SJSA1 (cell line): ENCODE measurements at regions not wholly inside any gene's neighbourhood (a gene's known extent, or its start where the extent isn't known, plus 50 kb on each side); places are given as distances from the start of the nearest gene placed in this dataset.
"Not testable (repeated sequence)": the region's sequence is repeated elsewhere in the genome, so short reads cannot be mapped to it uniquely, and the experiment has no call there.

Experiments used
- DNase-seq, 2 experiments: peaks; one replicate each; pipeline ENCODE4 v3.0.0-alpha.2; 2015 to 2020; ENCODE audit warnings: low spot score in 2 of 2, low read depth in 1 of 2
- H3K27ac ChIP-seq: fragments of 250-450 bp; sonication (Bioruptor Pico); 2 replicates; pipeline ENCODE4 v1.5.1; 2020; ENCODE audit warnings: mild to moderate bottlenecking, moderate library complexity
- H3K27me3 ChIP-seq: fragments of 250-450 bp; sonication (Bioruptor Pico); replicated peaks from 2 replicates; pipeline ENCODE4 v1.5.1; 2020; ENCODE audit warnings: mild to moderate bottlenecking, moderate library complexity
- H3K36me3 ChIP-seq: fragments of 250-450 bp; sonication (Bioruptor Pico); 2 replicates; pipeline ENCODE4 v1.5.1; 2020; ENCODE audit warnings: mild to moderate bottlenecking
- H3K4me1 ChIP-seq: fragments of 250-450 bp; sonication (Bioruptor Pico); replicated peaks from 2 replicates; pipeline ENCODE4 v1.6.1; 2021; ENCODE audit warnings: mild to moderate bottlenecking
- H3K4me3 ChIP-seq: fragments of 250-450 bp; sonication (Bioruptor Pico); 2 replicates; pipeline ENCODE4 v1.5.1; 2020; ENCODE audit warnings: mild to moderate bottlenecking
- H3K9me3 ChIP-seq: fragments of 250-450 bp; sonication (Bioruptor Pico); replicated peaks from 2 replicates; pipeline ENCODE4 v1.5.1; 2020; ENCODE audit warnings: mild to moderate bottlenecking

GRCh38 chr1:95668165-95668564, 434.2 kb downstream of the RWDD3 start:
- no peak for DNase-seq
- Histone ChIP-seq H3K4me1 (no peaks in the 10 kb centered on the region), H3K4me3 (no peak overlapping the region), H3K36me3 (no peaks in the 10 kb centered on the region), H3K27me3 (no peaks in the 10 kb centered on the region), H3K9me3 (no peaks in the 10 kb centered on the region; the same call in 1 of the 2 replicates), H3K27ac (no peak overlapping the region)

DNA sequence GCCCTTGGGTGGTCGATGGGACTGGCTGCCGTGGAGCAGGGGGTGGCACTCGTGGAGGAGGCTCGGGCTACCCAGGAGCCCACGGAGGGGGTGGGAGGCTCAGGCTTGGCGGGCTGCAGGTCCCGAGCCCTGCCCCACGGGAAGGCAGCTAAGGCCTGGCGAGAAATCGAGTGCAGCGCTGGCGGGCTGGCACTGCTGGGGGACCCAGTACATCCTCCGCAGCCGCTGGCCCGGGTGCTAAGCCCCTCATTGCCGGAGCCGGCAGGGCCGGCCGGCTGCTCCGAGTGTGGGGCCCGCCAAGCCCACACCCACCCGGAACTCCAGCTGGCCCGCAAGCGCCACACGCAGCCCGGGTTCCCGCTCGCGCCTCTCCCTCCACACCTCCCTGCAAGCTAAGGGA, 435.6 kb downstream of the RWDD3 start:
- not testable (repeated sequence) for DNase-seq, H3K27ac ChIP-seq, H3K9me3 ChIP-seq, H3K4me3 ChIP-seq, H3K27me3 ChIP-seq, H3K36me3 ChIP-seq, H3K4me1 ChIP-seq

DNA sequence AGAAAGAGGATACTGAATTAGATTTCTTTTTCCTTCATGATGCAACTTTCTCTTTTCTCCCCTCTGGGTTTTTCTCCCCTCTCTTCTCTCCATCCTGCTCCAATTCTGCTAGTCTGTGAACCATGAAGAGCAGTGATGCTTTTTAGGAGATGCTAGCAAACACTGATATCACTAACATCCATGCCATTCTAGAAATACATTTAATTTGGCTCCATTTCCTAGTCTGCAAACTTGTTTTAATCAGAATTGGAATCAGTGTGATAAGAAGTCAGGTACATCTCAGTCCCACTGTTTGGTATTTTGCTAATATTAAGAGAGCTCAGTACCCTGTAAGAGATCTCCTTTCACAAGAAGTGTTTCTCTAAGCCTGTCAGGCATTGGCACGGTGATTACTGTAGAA, 437.1 kb downstream of the RWDD3 start:
- Histone ChIP-seq H3K27ac (no peak overlapping the region), H3K27me3 (no peaks in the 10 kb centered on the region), H3K36me3 (no peaks in the 10 kb centered on the region), H3K9me3 (no peaks in the 10 kb centered on the region), H3K4me3 (no peak overlapping the region), H3K4me1 (no peaks in the 10 kb centered on the region)
- DNase-seq, result no peak

- no peak for DNase-seq
- no peaks in the 10 kb centered on the region for H3K27me3 ChIP-seq
- H3K27ac ChIP-seq, result no peak overlapping the region
- no peak overlapping the region for H3K4me3 ChIP-seq
- H3K4me1 ChIP-seq, result no peaks in the 10 kb centered on the region
- H3K36me3 ChIP-seq, result no peaks in the 10 kb centered on the region
- no peaks in the 10 kb centered on the region for H3K9me3 ChIP-seq
These were observed 445.3 kb downstream of the RWDD3 start for GRCh38 chr1:95679262-95679661.

DNA sequence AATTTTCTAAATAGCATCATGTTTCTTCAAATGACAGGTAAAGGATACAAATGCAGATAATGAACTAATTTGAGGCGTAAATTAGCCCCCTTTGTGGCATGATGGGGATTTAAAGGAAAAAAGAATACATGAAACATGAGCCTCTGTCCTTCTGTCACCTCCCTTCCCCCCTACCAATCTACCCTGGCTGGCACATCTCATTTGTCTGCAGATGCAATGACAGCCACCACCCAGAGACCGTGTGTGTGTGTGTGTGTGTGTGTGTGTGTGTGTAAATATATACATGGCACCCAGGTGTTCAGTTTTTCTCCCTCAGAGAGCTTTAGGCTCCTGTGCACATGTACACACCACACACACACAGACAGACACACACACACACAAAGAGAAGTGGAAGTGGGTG, 451.1 kb downstream of the RWDD3 start:
- Histone ChIP-seq H3K4me3 (no peak overlapping the region), H3K9me3 (no peaks in the 10 kb centered on the region; the same call in 1 of the 2 replicates), H3K27me3 (no peaks in the 10 kb centered on the region), H3K27ac (no peak overlapping the region), H3K4me1 (no peaks in the 10 kb centered on the region), H3K36me3 (no peaks in the 10 kb centered on the region)
- no peak for DNase-seq

DNA sequence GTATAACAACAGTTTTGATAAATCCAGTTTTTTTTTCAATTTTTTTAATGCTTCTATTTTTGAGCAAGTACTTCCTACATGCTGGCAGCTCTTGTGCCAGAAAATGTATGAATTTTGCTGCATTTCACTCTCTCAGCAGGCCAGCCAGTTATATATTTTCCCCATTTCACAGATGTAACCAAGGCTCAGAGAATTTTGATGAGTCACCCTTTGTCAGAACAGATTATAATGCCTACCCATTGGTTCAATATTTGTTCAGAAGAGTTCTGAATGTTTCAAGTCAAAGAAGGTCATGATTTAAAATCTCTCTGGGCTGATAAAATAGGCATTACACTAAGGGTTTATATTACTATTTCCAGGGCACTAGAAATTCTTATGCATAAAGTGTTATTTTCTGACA, 452.2 kb downstream of the RWDD3 start:
- H3K27ac ChIP-seq, result no peak overlapping the region
- no peaks in the 10 kb centered on the region for H3K4me1 ChIP-seq
- no peaks in the 10 kb centered on the region for H3K27me3 ChIP-seq
- H3K36me3 ChIP-seq, result no peaks in the 10 kb centered on the region
- H3K4me3 ChIP-seq, result no peak overlapping the region
- no peak for DNase-seq
- no peaks in the 10 kb centered on the region; the same call in 1 of the 2 replicates for H3K9me3 ChIP-seq

DNA sequence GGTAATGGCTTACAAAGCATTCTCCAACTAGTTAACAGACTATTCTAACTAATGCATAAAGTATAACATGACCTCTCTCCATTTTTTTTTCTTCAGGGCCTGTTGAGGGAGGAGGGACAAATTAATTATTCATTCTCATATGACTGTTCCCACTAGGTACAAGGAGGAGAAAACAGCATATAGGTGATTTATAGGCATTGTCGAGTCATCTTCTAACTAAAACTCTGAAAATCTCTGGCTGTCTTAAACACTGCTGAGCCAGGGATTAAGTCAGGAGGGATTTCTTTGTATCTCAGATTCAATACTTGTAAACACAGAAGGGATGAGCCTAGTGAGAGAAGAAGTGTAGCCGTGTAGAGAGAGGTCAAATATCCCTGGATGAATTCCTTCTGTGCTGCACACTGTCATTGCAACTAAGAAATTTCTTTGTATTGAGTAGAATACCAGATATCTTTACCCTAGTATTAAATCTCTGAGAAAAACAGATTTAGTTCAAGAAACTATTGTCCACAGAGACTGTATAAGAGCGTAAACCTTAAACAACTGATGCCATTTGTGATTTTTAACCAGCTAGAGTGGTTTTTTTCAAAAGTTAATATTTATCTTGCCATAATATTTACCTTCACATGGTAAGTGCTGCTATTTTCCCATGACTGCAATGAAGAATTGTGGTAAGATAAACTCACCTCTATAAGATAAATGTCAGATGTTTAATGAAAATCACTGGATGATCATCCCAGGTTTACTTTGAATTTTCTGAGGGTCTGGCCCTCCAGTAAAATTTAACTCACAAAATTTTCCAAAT, 465.3 kb downstream of the RWDD3 start:
- Histone ChIP-seq H3K4me3 (no peak overlapping the region), H3K9me3 (no peaks in the 10 kb centered on the region; the same call in 1 of the 2 replicates), H3K36me3 (no peaks in the 10 kb centered on the region), H3K27me3 (0 out of 2 replicates have a peak, but pooled peaks cover 3% of the 10 kb centered on the region), H3K27ac (no peak overlapping the region), H3K4me1 (no peaks in the 10 kb centered on the region)
- no peak for DNase-seq

GRCh38 chr1:95701450-95702173, 467.6 kb downstream of the RWDD3 start:
- H3K36me3 ChIP-seq, result no peaks in the 10 kb centered on the region
- H3K4me1 ChIP-seq, result no peaks in the 10 kb centered on the region

DNA sequence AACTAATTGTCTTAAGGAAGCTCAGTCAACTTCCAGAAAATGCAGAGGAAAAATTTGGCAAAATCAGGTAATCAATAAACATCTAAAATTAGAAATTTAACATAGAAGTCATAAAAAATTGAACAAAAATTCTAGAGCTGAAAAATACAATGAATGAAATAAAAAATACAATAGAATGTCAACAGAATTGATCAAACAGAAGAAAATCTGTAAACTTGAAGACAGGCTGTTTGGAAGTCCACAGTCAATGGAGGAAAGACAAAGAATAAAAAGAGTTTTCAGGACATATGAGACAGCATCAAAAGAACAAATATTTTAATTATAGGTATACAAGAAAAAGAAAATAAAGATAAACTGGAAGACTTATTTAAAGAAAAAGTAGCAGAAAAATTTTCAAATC, 469.0 kb downstream of the RWDD3 start:
- Histone ChIP-seq H3K36me3 (no peaks in the 10 kb centered on the region), H3K27me3 (no peaks in the 10 kb centered on the region), H3K9me3 (no peaks in the 10 kb centered on the region; the same call in 1 of the 2 replicates), H3K27ac (no peak overlapping the region), H3K4me1 (no peaks in the 10 kb centered on the region), H3K4me3 (no peak overlapping the region)
- DNase-seq, result no peak

More at GRCh38 chr1:95701450-95702173, 467.6 kb downstream of the RWDD3 start:
- Histone ChIP-seq H3K27ac (no peak overlapping the region), H3K4me3 (no peak overlapping the region), H3K27me3 (0 out of 2 replicates have a peak, but pooled peaks cover 3% of the 10 kb centered on the region), H3K9me3 (no peaks in the 10 kb centered on the region; the same call in 1 of the 2 replicates)
- DNase-seq, result no peak

DNA sequence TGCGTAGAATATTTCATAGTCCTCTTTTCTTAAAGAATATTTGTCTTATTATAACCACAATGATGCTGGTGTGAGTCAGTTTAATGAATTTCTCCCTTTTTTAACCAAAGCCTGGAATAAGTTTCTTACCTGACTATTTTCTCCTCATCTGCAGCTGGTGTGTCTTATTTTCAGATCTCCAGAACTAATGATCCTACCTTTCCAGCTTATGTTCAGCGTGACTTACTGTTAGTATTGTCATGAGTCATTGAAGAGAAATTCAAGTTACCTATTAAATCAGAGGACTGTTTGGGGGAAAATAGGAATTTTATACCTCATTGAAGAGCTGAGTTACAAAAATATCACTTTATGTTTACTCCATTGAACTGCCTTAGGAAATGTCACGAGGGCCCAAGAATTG, 482.1 kb downstream of the RWDD3 start:
- Histone ChIP-seq H3K4me3 (no peak overlapping the region), H3K27me3 (no peaks in the 10 kb centered on the region), H3K36me3 (no peaks in the 10 kb centered on the region), H3K4me1 (no peaks in the 10 kb centered on the region), H3K9me3 (no peaks in the 10 kb centered on the region; the same call in 1 of the 2 replicates), H3K27ac (no peak overlapping the region)
- no peak for DNase-seq

GRCh38 chr1:95716550-95716949, 482.5 kb downstream of the RWDD3 start:
- no peak overlapping the region for H3K27ac ChIP-seq
- no peaks in the 10 kb centered on the region for H3K36me3 ChIP-seq
- no peak overlapping the region for H3K4me3 ChIP-seq
- no peaks in the 10 kb centered on the region; the same call in 1 of the 2 replicates for H3K9me3 ChIP-seq
- no peak for DNase-seq
- H3K27me3 ChIP-seq, result no peaks in the 10 kb centered on the region
- H3K4me1 ChIP-seq, result no peaks in the 10 kb centered on the region

GRCh38 chr1:95723346-95723745, 489.3 kb downstream of the RWDD3 start:
- Histone ChIP-seq H3K4me3 (no peak overlapping the region), H3K4me1 (no peaks in the 10 kb centered on the region), H3K27me3 (no peaks in the 10 kb centered on the region), H3K27ac (no peak overlapping the region), H3K9me3 (no peaks in the 10 kb centered on the region; the same call in 1 of the 2 replicates), H3K36me3 (no peaks in the 10 kb centered on the region)
- DNase-seq, result no peak

- Histone ChIP-seq H3K36me3 (no peaks in the 10 kb centered on the region), H3K9me3 (no peaks in the 10 kb centered on the region), H3K4me3 (no peak overlapping the region), H3K27me3 (no peaks in the 10 kb centered on the region), H3K27ac (no peak overlapping the region), H3K4me1 (no peaks in the 10 kb centered on the region)
- DNase-seq, result no peak
These were observed 494.8 kb downstream of the RWDD3 start for GRCh38 chr1:95728841-95729240.

GRCh38 chr1:95730986-95731385, 497.0 kb downstream of the RWDD3 start:
- no peak for DNase-seq
- no peaks in the 10 kb centered on the region for H3K27me3 ChIP-seq
- H3K9me3 ChIP-seq, result no peaks in the 10 kb centered on the region
- H3K36me3 ChIP-seq, result no peaks in the 10 kb centered on the region
- H3K27ac ChIP-seq, result no peak overlapping the region
- H3K4me1 ChIP-seq, result no peaks in the 10 kb centered on the region
- H3K4me3 ChIP-seq, result no peak overlapping the region
